ENCODE measurements at regions not wholly inside any gene's neighbourhood (a gene's known extent, or its start where the extent isn't known, plus 50 kb on each side); places are given as distances from the start of the nearest gene placed in this dataset.
"Not testable (repeated sequence)": the region's sequence is repeated elsewhere in the genome, so short reads cannot be mapped to it uniquely, and the experiment has no call there.

GRCh38 chr5:106979178-106979577, 691.6 kb downstream of the EFNA5 start:
- not testable (repeated sequence) for H3K4me3 Mint-ChIP-seq; H3K36me3 Mint-ChIP-seq (ENCODE audit: low read depth); H3K4me1 Mint-ChIP-seq; H3K9me3 ChIP-seq (ENCODE audit: control insufficient read depth, low read length, poor library complexity, severe bottlenecking); ATAC-seq; DNase-seq; H3K27ac Mint-ChIP-seq; H3K27me3 Mint-ChIP-seq

- H3K4me1 Mint-ChIP-seq = not testable (repeated sequence)
Observed at GRCh38 chr5:106978582-106979165, 692.1 kb downstream of the EFNA5 start.

GRCh38 chr5:106976363-106976762, 694.4 kb downstream of the EFNA5 start:
- ATAC-seq = no peak
- no peak overlapping the region for H3K27ac Mint-ChIP-seq
- no peak for DNase-seq
- H3K4me1 Mint-ChIP-seq = no peaks in the 10 kb centered on the region
- H3K9me3 ChIP-seq (ENCODE audit: control insufficient read depth, low read length, poor library complexity, severe bottlenecking) = no peaks in the 10 kb centered on the region
- H3K4me3 Mint-ChIP-seq = no peak overlapping the region
- H3K36me3 Mint-ChIP-seq (ENCODE audit: low read depth) = no peaks in the 10 kb centered on the region
- H3K27me3 Mint-ChIP-seq = no peaks in the 10 kb centered on the region

More at GRCh38 chr5:106978582-106979165, 692.1 kb downstream of the EFNA5 start:
- H3K4me3 Mint-ChIP-seq; H3K36me3 Mint-ChIP-seq (ENCODE audit: low read depth); H3K9me3 ChIP-seq (ENCODE audit: control insufficient read depth, low read length, poor library complexity, severe bottlenecking); H3K27ac Mint-ChIP-seq; DNase-seq; H3K27me3 Mint-ChIP-seq; ATAC-seq: not testable (repeated sequence)

GRCh38 chr5:106974272-106974671, 696.5 kb downstream of the EFNA5 start:
- Mint-ChIP-seq H3K4me1 (no peaks in the 10 kb centered on the region), H3K27ac (no peak overlapping the region), H3K4me3 (no peak overlapping the region)

GRCh38 chr5:106966686-106967315, 703.9 kb downstream of the EFNA5 start:
- no peaks in the 10 kb centered on the region for H3K36me3 Mint-ChIP-seq (ENCODE audit: low read depth)
- H3K27ac Mint-ChIP-seq = no peak overlapping the region
- no peak for DNase-seq
- ATAC-seq = no peak
- no peaks in the 10 kb centered on the region for H3K4me1 Mint-ChIP-seq
- no peaks in the 10 kb centered on the region for H3K27me3 Mint-ChIP-seq
- H3K4me3 Mint-ChIP-seq = no peak overlapping the region
- H3K9me3 ChIP-seq (ENCODE audit: control insufficient read depth, low read length, poor library complexity, severe bottlenecking) = no peaks in the 10 kb centered on the region

More at GRCh38 chr5:106974272-106974671, 696.5 kb downstream of the EFNA5 start:
- H3K27me3 Mint-ChIP-seq = no peaks in the 10 kb centered on the region
- no peaks in the 10 kb centered on the region for H3K36me3 Mint-ChIP-seq (ENCODE audit: low read depth)
- DNase-seq (no peak), ATAC-seq (no peak)
- H3K9me3 ChIP-seq (ENCODE audit: control insufficient read depth, low read length, poor library complexity, severe bottlenecking) = no peaks in the 10 kb centered on the region

GRCh38 chr5:106964132-106964531, 706.6 kb downstream of the EFNA5 start:
- no peaks in the 10 kb centered on the region for H3K36me3 Mint-ChIP-seq (ENCODE audit: low read depth)
- H3K27me3 Mint-ChIP-seq = no peaks in the 10 kb centered on the region
- no peaks in the 10 kb centered on the region for H3K4me1 Mint-ChIP-seq
- no peaks in the 10 kb centered on the region for H3K9me3 ChIP-seq (ENCODE audit: control insufficient read depth, low read length, poor library complexity, severe bottlenecking)
- no peak for DNase-seq
- H3K4me3 Mint-ChIP-seq = no peak overlapping the region
- ATAC-seq = no peak
- H3K27ac Mint-ChIP-seq = no peak overlapping the region

- H3K27me3 Mint-ChIP-seq = no peaks in the 10 kb centered on the region
- ATAC-seq (no peak), DNase-seq (no peak)
- H3K27ac Mint-ChIP-seq = no peak overlapping the region
- H3K4me3 Mint-ChIP-seq = no peak overlapping the region
- H3K4me1 Mint-ChIP-seq = no peaks in the 10 kb centered on the region
- no peaks in the 10 kb centered on the region for H3K36me3 Mint-ChIP-seq (ENCODE audit: low read depth)
- no peaks in the 10 kb centered on the region for H3K9me3 ChIP-seq (ENCODE audit: control insufficient read depth, low read length, poor library complexity, severe bottlenecking)
Observed at GRCh38 chr5:106963630-106964029, 707.1 kb downstream of the EFNA5 start.

- no peaks in the 10 kb centered on the region for H3K36me3 Mint-ChIP-seq (ENCODE audit: low read depth)
- ATAC-seq (no peak), DNase-seq (no peak)
- no peaks in the 10 kb centered on the region for H3K9me3 ChIP-seq (ENCODE audit: control insufficient read depth, low read length, poor library complexity, severe bottlenecking)
- no peak overlapping the region for H3K27ac Mint-ChIP-seq
- H3K4me3 Mint-ChIP-seq = no peak overlapping the region
- H3K27me3 Mint-ChIP-seq = no peaks in the 10 kb centered on the region
- no peaks in the 10 kb centered on the region for H3K4me1 Mint-ChIP-seq
Observed at GRCh38 chr5:106962464-106963230, 708.1 kb downstream of the EFNA5 start.

GRCh38 chr5:106959387-106959786, 711.4 kb downstream of the EFNA5 start:
- Mint-ChIP-seq H3K4me1 (no peaks in the 10 kb centered on the region), H3K4me3 (no peak overlapping the region), H3K27me3 (no peaks in the 10 kb centered on the region), H3K36me3 (ENCODE audit: low read depth) (no peaks in the 10 kb centered on the region), H3K27ac (no peak overlapping the region)
- no peak for DNase-seq
- ATAC-seq = no peak
- H3K9me3 ChIP-seq (ENCODE audit: control insufficient read depth, low read length, poor library complexity, severe bottlenecking) = no peaks in the 10 kb centered on the region

- Mint-ChIP-seq H3K27me3 (no peaks in the 10 kb centered on the region), H3K4me3 (no peak overlapping the region), H3K36me3 (ENCODE audit: low read depth) (no peaks in the 10 kb centered on the region), H3K4me1 (no peaks in the 10 kb centered on the region), H3K27ac (no peak overlapping the region)
- no peaks in the 10 kb centered on the region for H3K9me3 ChIP-seq (ENCODE audit: control insufficient read depth, low read length, poor library complexity, severe bottlenecking)
- DNase-seq (no peak), ATAC-seq (no peak)
Observed at GRCh38 chr5:106957336-106957735, 713.4 kb downstream of the EFNA5 start.

GRCh38 chr5:106956886-106957285, 713.9 kb downstream of the EFNA5 start:
- no peak for ATAC-seq
- Mint-ChIP-seq H3K27me3 (no peaks in the 10 kb centered on the region), H3K4me3 (no peak overlapping the region)

GRCh38 chr5:106956187-106956586, 714.5 kb downstream of the EFNA5 start:
- Mint-ChIP-seq H3K27me3 (no peaks in the 10 kb centered on the region), H3K36me3 (ENCODE audit: low read depth) (no peaks in the 10 kb centered on the region), H3K27ac (no peak overlapping the region), H3K4me3 (no peak overlapping the region), H3K4me1 (no peaks in the 10 kb centered on the region)
- ATAC-seq = no peak
- no peaks in the 10 kb centered on the region for H3K9me3 ChIP-seq (ENCODE audit: control insufficient read depth, low read length, poor library complexity, severe bottlenecking)
- no peak for DNase-seq

More at GRCh38 chr5:106956886-106957285, 713.9 kb downstream of the EFNA5 start:
- no peak overlapping the region for H3K27ac Mint-ChIP-seq
- no peaks in the 10 kb centered on the region for H3K4me1 Mint-ChIP-seq
- DNase-seq = no peak
- H3K36me3 Mint-ChIP-seq (ENCODE audit: low read depth) = no peaks in the 10 kb centered on the region
- H3K9me3 ChIP-seq (ENCODE audit: control insufficient read depth, low read length, poor library complexity, severe bottlenecking) = no peaks in the 10 kb centered on the region

- Mint-ChIP-seq H3K36me3 (ENCODE audit: low read depth) (no peaks in the 10 kb centered on the region), H3K27ac (no peak overlapping the region), H3K4me3 (no peak overlapping the region), H3K4me1 (no peaks in the 10 kb centered on the region), H3K27me3 (no peaks in the 10 kb centered on the region)
- no peaks in the 10 kb centered on the region for H3K9me3 ChIP-seq (ENCODE audit: control insufficient read depth, low read length, poor library complexity, severe bottlenecking)
- ATAC-seq (no peak), DNase-seq (no peak)
Observed at GRCh38 chr5:106940986-106941385, 729.8 kb downstream of the EFNA5 start.
